GM18502 (cell line): ENCODE measurements at regions not wholly inside any gene's neighbourhood (a gene's known extent, or its start where the extent isn't known, plus 50 kb on each side); places are given as distances from the start of the nearest gene placed in this dataset.
"Not testable (repeated sequence)": the region's sequence is repeated elsewhere in the genome, so short reads cannot be mapped to it uniquely, and the experiment has no call there.

Experiments
- ATAC-seq: cut with Tn5 transposase; IDR thresholded peaks from one replicate; pipeline ENCODE4 v1.9.1; 2021; ENCODE audit warnings: mild to moderate bottlenecking; ENCODE audit not compliant: unreplicated experiment, poor library complexity

- no peak for ATAC-seq
Observed at GRCh38 chr15:89023311-89023961, 64.8 kb upstream of the ABHD2 start.

GRCh38 chr15:89024418-89024817, 63.8 kb upstream of the ABHD2 start:
- ATAC-seq = no peak

GRCh38 chr15:89026167-89026566, 62.1 kb upstream of the ABHD2 start:
- no peak for ATAC-seq

GRCh38 chr15:89028036-89028435, 60.2 kb upstream of the ABHD2 start:
- ATAC-seq = no peak

- ATAC-seq = no peak
Observed at GRCh38 chr15:89030311-89030710, 57.9 kb upstream of the ABHD2 start.

GRCh38 chr15:89031637-89032285, 56.5 kb upstream of the ABHD2 start:
- not testable (repeated sequence) for ATAC-seq

- ATAC-seq = no peak
Observed at GRCh38 chr15:89034305-89034704, 54.0 kb upstream of the ABHD2 start.

GRCh38 chr15:89035150-89035549, 53.1 kb upstream of the ABHD2 start:
- ATAC-seq = no peak

- no peak for ATAC-seq
Observed at GRCh38 chr15:89035658-89036057, 52.6 kb upstream of the ABHD2 start.

GRCh38 chr15:89038146-89038545, 50.1 kb upstream of the ABHD2 start:
- ATAC-seq = no peak
